GM08714 (cell line): ENCODE measurements at regions not wholly inside any gene's neighbourhood (a gene's known extent, or its start where the extent isn't known, plus 50 kb on each side); places are given as distances from the start of the nearest gene placed in this dataset.

Experiments
- H3K4me3 ChIP-seq: fragments of 200-500 bp; sonication (Bioruptor generic); 2 replicates; pipeline ENCODE4 v1.5.1; 2014; ENCODE audit warnings: mild to moderate bottlenecking, low read length, inconsistent platforms
- ZNF274 ChIP-seq: IDR thresholded peaks from 2 replicates; pipeline ENCODE4 v1.6.1; 2012; ENCODE audit warnings: mild to moderate bottlenecking, low read depth, low read length

DNA sequence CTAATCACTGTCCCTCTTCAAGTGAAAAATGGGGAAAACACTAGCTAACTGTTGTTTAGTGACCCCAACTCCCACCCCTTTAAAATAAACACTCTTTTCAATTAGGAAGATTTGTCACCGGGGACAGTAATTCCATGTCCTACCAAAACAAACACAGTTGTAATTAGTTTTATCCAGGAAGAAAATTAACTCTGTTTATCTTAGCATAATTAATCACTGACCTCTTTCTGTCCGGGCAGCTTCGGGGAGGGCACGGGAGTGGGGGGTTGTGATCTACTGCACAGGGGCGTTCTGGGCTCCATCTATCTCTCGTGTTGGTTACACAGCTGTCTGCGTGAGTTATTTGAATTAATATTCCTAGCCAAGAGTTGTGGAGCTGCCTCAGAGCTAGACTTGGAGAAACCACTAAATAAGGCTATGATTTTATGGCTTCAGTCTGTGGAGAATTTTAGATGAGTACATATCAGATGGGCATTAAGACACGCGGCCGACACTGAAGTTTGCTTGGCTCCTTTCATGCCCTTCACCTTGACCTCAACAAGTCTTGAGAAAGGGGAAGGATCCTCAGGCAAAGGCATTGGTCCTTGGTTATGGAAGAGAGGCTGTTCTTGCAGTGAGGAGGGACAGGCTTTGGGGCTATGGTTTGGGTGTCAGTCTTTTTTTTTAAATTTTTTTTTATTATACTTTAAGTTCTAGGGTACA lies 102.0 kb upstream of the TRABD2B start:
- no peak for TF ChIP-seq ZNF274
- H3K4me3 ChIP-seq = no peak overlapping the region

DNA sequence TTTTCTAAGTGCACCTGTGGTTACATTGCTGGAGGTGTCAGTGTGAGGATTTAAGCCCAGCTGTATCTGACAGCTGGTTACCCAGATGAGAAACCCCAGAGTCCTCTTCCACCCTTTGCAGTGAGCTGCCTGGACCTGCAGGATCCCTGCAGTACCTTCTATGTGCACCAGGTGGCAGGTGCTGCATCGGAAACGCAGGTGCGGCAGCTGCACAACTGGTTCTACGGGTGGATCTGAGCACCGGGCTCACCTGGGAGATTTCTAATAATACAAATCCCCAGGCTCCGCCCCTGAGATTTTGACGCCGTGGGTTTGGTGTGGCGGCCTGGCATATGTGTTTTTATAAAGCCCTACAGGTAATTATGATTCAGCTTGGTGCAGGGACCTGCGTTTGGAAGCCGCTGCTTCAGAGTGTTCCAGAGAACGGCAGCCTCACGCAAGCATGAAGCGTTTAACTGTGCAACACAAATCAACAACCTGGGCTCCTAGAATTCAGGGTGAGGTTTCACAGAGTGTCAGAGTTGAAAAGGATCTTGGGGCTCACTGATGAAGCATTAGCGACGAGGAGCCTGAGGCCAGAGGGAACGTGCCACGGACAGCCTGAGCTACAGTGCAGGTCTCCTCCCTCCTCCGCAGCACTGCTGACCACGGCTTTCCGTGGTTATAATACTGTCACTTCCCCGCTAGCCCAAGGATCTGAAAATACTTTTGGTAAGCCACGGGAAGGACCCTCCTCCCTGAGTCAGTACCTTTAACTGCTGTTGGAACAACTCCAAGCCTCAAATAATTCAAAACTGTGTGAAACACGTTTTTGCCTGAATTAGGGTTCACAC lies 96.7 kb upstream of the TRABD2B start:
- peak overlapping the region; percentile 24; the same call in 1 of the 2 replicates for H3K4me3 ChIP-seq
- no peak for TF ChIP-seq ZNF274

DNA sequence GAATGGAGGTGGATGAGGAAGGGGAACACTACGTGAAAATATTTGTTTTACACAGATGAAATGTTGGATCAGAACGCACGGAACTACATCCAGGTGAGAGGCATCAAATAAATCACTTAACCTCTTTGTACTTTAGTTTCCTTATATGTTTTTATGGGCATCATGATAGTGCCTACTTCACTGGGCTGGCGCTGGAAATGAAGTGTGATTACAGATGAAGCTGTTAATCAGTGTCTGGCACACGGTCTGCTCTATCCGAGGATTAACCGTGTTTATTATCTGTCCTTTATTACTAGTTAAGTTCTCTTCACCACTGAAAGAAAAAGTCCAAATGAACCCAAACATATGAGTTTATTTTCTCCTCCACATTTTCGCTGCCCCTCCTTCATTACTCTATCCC lies 96.0 kb upstream of the TRABD2B start:
- H3K4me3 ChIP-seq = no peak overlapping the region
- no peak for TF ChIP-seq ZNF274

DNA sequence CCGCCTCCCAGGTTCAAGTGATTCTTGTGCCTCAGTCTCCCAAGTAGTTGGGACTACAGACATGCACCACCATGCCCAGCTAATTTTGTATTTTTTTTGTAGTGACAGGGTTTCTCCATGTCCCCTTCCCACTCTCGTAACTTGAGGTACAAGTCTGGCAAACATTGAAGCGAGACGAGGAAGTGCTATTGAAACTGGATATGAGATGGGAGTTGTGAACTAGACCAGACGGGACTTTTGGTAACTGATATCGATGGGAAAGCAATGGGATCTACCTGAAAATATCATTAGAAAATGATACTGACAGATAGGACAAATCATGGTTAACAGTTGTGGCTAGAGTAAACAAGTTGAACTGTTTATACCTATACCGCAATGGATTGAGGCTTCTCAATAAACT lies 95.2 kb upstream of the TRABD2B start:
- no peak overlapping the region for H3K4me3 ChIP-seq
- TF ChIP-seq ZNF274 = no peak

DNA sequence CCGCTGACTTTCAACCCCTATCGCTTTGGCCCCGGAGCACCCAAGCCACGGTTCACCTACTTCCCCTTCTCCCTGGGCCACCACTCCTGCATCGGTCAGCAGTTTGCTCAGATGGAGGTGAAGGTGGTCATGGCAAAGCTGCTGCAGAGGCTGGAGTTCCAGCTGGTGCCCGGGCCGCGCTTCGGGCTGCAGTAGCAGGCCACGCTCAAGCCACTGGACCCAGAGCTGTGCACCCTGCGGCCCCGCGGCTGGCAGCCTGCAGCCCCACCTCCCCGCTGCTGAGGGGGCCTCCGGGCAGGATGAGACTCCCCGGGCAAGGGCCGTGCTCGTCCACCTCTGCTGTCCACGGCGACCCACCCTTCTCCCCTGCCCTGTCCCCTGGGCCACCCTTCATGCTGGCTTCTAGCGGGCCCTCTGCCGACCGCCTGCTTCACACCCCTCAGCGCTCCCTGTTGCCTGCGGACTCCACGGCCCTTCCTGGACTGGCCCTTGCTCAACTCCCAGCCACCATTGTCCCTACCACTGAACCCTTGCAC lies 92.2 kb upstream of the TRABD2B start:
- no peak for TF ChIP-seq ZNF274
- H3K4me3 ChIP-seq = no peak overlapping the region

DNA sequence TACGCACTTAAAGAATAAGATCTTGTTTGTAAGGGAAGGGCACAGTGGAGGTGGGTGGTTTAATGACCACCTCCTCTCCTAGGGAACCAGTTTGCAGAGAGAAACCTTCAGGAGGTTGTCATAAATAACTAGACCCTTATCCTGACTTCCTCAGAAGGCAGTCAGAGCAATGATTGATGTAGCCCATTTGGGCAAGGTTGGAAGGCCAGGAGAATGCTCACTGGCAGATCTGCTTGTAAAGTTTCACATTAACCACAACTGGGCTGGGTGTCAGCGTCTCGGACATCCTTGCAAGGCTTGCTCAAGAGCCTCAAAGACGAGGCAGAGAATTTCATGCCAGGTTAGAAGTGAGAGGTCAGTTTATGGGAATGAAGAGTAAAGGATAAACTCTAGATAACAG lies 87.6 kb upstream of the TRABD2B start:
- TF ChIP-seq ZNF274 = no peak
- H3K4me3 ChIP-seq = no peak overlapping the region

DNA sequence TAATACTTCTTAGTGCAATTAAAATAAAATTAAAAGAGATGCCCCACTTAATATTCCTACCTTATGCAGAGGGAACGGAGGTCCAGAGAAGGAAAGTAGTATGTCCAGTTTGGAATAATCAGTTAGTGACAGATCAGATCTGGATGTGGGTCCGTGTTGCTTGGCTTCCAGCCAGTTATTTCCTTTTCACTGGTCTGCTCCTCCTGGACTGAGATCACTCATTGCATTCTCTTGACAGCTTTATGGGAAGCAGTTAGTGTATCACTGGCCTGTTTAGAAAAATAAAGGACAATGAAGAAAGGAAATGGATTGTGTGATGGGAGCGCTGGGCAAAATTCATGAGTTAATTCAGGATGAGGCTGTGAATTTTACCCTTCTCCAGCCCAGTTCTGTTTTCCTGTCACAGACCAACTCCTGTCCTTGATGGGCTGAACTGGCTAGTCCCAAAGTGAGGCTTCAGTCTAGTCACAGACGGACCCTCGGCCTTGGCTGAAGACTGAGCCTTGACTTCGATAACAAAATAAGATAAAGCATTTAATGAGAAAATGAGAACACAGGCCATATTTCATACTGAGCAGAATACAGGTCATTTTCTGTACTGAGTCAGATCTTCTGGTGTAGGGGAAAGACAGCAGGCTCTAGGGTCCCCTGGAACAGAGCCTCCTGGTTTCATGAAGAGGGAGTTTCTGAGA lies 85.2 kb upstream of the TRABD2B start:
- no peak overlapping the region for H3K4me3 ChIP-seq
- no peak for TF ChIP-seq ZNF274

DNA sequence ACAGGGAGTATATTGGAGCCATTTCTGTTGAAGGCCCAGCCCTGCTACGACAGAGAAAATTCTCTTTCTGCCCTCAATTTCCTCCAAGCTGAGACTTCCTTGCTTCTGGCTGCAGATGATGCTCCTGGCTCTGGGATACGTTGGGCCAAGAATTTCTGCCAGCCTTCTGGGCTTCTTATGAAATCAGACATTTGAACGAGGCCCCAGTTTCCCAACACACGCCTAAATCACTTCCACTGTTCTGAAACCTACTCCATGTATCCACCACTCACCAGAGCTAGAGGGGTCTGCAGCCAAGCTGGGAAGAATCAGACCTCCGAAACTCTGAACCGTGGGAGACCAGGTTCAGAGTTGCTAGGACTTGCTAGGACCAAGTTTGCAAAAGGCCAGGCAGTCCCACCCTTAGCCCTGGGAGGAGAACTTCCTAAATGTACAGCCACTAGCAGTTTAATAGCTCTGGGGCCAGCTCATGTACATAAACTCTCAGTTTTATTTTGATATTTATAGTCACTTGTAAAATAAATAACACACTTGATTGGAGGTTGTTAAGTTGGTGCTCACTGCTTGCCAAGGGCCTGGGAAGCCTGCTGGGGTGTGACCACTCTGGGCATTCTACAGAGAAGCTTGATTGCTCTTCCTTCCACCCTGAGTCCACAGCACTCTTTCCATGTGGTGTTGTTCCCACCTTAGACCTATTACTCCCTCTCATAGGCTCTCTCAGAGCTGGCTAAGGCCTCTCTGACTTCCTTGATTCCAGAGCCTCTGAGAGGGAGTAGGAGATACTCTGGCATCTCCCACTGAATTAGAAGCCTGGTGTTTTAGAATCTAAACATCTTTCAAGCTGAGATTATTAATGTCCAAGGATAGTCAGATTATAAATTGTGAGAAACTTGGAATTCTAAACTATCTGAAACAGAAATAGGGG lies 83.4 kb upstream of the TRABD2B start:
- TF ChIP-seq ZNF274 = no peak
- no peak overlapping the region for H3K4me3 ChIP-seq

DNA sequence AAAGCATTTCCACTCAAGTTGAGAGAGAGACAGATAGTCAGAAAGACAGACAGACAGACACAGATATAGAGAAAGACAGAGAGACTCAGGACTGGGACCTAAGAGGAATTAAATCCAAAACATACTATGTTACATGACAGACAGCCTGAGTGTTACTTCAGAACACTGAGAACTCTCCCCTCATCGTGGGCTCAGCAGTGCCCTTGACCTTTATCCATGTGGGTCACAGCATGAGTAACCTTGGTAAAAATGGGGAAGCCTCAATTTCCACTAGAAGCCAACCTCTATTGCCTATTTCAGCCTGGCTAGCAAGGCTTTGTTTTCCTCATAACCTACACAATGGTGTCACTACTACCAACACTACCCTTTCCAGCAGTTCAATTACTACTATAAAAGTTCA lies 81.9 kb upstream of the TRABD2B start:
- TF ChIP-seq ZNF274 = no peak
- no peak overlapping the region for H3K4me3 ChIP-seq

DNA sequence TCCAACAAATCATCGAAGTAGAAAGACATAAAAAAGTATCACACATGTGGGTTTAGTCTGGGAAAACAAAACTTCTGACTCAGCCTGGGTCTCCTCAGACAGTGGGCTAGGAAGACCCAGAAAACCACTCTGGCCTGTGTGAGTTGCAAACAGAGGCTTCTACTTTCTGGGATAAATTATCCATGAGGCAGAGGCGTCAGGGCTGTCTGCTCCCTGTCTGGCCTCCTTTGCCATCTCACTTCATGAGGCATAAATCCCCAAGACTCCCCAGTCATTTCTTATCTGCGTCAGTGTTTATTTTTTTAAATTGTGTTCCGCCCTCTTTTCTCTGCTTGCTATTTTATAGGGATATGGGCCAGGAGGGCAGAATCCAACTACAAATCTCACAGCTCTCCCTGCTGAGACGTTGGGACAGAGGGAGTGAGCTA lies 80.6 kb upstream of the TRABD2B start:
- no peak for TF ChIP-seq ZNF274

DNA sequence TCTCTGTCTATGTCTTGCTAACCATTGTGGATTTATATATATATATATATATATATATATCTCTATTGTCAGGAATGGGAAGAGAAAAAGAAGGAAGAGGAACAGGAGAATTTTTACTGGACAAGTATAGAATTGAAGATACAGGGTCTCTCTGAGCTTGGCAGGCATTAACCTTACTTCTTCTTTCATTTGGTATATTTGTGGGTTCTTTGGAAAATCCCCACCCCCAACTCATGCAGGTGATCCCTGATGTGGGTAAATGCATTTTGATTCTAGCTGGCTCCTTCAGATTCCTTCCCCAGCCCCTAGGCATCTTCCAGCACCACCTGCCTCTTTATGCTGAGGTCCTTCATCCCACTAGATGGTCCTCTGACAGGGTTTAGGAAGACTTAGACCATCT lies 78.8 kb upstream of the TRABD2B start:
- H3K4me3 ChIP-seq = no peak overlapping the region
- no peak for TF ChIP-seq ZNF274

More for the DNA sequence above, 80.6 kb upstream of the TRABD2B start:
- H3K4me3 ChIP-seq = no peak overlapping the region

DNA sequence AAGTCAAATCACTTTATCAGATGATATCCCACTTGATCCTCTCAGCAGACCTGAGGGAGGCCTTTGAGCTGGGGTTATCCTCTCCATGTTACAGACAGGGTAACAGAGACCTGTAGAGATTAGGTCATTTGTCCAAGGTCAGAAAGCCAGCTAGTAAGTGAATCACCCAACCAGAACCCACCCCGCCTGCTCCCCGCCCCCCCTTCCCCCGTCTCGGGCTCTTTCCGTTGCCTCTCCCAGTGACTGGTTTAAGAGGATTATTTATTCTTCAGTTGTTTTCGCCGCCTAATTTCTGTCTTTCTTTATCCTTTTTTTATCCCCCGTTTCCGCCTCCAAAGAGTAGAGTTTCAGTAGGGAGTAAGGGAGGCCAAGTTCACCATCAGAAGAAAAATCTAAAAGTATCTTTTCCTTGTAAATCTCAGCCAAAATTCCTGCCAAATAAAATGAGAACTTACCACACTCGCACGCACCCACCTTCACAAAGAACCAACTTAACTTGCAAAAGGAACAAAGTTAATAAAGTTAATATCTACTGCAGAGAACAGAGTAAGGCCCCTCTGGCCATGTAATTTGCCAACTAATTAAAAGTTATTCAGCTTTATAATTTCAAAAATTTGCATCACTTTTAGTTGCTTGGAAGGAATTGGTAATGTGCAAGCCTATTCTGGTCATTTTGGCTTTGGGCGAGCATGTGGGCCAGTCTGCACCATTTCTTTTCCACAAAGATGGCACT lies 76.8 kb upstream of the TRABD2B start:
- no peak for TF ChIP-seq ZNF274
- no peak overlapping the region for H3K4me3 ChIP-seq

DNA sequence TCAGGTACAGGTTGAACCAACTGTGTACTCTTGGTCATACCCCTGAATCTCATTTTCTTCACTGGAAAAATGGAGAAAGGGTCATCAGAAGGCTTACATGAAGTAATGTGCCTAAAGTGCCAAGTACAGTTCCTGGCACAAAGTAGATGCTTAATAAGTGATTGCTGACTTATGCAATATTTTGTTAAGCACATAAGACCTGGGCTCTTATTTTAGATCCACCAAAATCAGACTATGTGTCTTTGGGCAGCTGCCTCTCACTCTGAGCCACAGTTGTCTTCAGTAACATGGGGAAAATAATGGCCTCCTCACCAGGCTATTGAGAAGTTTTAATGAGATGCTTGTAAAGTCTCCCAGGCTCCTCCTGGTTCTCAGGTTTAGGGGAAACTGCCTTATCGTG lies 74.3 kb upstream of the TRABD2B start:
- TF ChIP-seq ZNF274 = no peak
- no peak overlapping the region for H3K4me3 ChIP-seq

DNA sequence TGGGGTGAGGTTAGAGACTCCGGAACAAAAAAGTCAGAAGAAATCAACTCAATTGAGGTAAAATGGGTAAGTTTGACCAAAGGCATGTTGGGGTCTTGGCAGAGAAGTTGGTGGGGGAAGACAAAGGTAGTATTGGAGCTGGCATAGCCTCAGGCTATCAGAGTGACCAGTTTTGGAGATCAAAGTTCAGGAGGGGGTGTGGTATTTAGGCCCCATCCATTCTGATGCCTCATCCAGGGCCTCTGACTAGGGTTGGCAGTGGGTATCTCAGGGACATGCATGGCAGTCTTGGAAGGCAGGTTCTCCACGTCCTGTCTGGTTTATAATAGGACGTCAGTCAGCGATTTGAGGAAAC lies 73.2 kb upstream of the TRABD2B start:
- H3K4me3 ChIP-seq = no peak overlapping the region
- TF ChIP-seq ZNF274 = no peak
